Uterus (tissue), 3 donors: ENCODE measurements at regions not wholly inside any gene's neighbourhood (a gene's known extent, or its start where the extent isn't known, plus 50 kb on each side); places are given as distances from the start of the nearest gene placed in this dataset.
"Not testable (repeated sequence)": the region's sequence is repeated elsewhere in the genome, so short reads cannot be mapped to it uniquely, and the experiment has no call there.

Experiments used
- DNase-seq, 2 donors: peaks; one replicate each; pipeline ENCODE4 v3.0.0-alpha.2; 2019 to 2020
- H3K27ac ChIP-seq, 2 donors: fragments of 200-600 bp; sonication (generic); 1 replicate in 1 of 2; 2 replicates in 1 of 2; pipeline ENCODE4 v1.5.1; 2016 to 2018
- H3K27me3 ChIP-seq, 2 donors: fragments of 200-600 bp; sonication (generic); one replicate each; pipeline ENCODE4 v1.5.1; 2018 to 2019; ENCODE audit warnings: control low read depth in 1 of 2
- H3K36me3 ChIP-seq, 2 donors: fragments of 200-600 bp; sonication (generic); one replicate each; pipeline ENCODE4 v1.5.1; 2019; ENCODE audit warnings: control low read depth in 1 of 2
- H3K4me1 ChIP-seq, 2 donors: fragments of 200-600 bp; sonication (generic); one replicate each; pipeline ENCODE4 v1.5.1; 2018 to 2019; ENCODE audit warnings: control low read depth in 1 of 2
- H3K4me3 ChIP-seq, 2 donors: fragments of 200-600 bp; sonication (generic); 1 replicate in 1 of 2; 2 replicates in 1 of 2; pipeline ENCODE4 v1.5.1; 2018 to 2019; ENCODE audit warnings: mild to moderate bottlenecking in 1 of 2
- H3K9me3 ChIP-seq, 2 donors: fragments of 200-600 bp; sonication (generic); one replicate each; pipeline ENCODE4 v1.5.1; 2019; ENCODE audit warnings: control low read depth in 1 of 2
- CTCF ChIP-seq, 4 experiments: fragments of 200-600 bp in 2 of 4; fragments of 450-650 bp in 2 of 4; sonication (generic) in 2 of 4; IDR thresholded peaks; one replicate each; pipeline ENCODE4 v1.5.1; 2016 to 2019; ENCODE audit warnings: antibody characterized with exemption in 4 of 4, mild to moderate bottlenecking in 2 of 4, moderate library complexity in 1 of 4
- POLR2A ChIP-seq, 2 donors: fragments of 450-650 bp; IDR thresholded peaks; one replicate each; pipeline ENCODE4 v1.6.1; 2016; ENCODE audit warnings: antibody characterized with exemption in 2 of 2, mild to moderate bottlenecking in 1 of 2, moderate library complexity in 1 of 2
- intact Hi-C: fragments of 100-400 bp; cut with DNase I; formaldehyde crosslinking; loops from one replicate; pipeline ENCODE4 v1.15.1; 2023; ENCODE audit warnings: low total_unique reads
- donor health status: DM: yes; HTN: yes; CAD: no.

GRCh38 chr15:69562564-69562963, 109.9 kb downstream of the RPLP1 start:
- TF ChIP-seq CTCF (IDR thresholded peaks at IDR 0.05): no peak
- no peak for TF ChIP-seq POLR2A (IDR thresholded peaks at IDR 0.05)
- H3K27me3 ChIP-seq: no peaks in the 10 kb centered on the region
- intact Hi-C loops: no loop called here
- no peaks in the 10 kb centered on the region for H3K4me1 ChIP-seq
- no peak for DNase-seq
- no peaks in the 10 kb centered on the region for H3K9me3 ChIP-seq
- no peaks in the 10 kb centered on the region for H3K36me3 ChIP-seq
- no peak overlapping the region for H3K27ac ChIP-seq
- H3K4me3 ChIP-seq: no peak overlapping the region

- no peaks in the 10 kb centered on the region for H3K27me3 ChIP-seq
- no peaks in the 10 kb centered on the region for H3K36me3 ChIP-seq
- intact Hi-C loops: no loop called here
- H3K4me3 ChIP-seq: no peak overlapping the region
- DNase-seq: no peak
- no peaks in the 10 kb centered on the region for H3K4me1 ChIP-seq
- no peaks in the 10 kb centered on the region for H3K9me3 ChIP-seq
- no peak overlapping the region for H3K27ac ChIP-seq
- TF ChIP-seq CTCF (IDR thresholded peaks at IDR 0.05): no peak
- no peak for TF ChIP-seq POLR2A (IDR thresholded peaks at IDR 0.05)
These were observed 112.5 kb downstream of the RPLP1 start for GRCh38 chr15:69565066-69565655.

- H3K9me3 ChIP-seq, intact Hi-C loops, DNase-seq, H3K27me3 ChIP-seq, H3K4me3 ChIP-seq, H3K4me1 ChIP-seq, H3K27ac ChIP-seq, H3K36me3 ChIP-seq: not testable (repeated sequence)
These were observed 114.7 kb downstream of the RPLP1 start for GRCh38 chr15:69567238-69567760.

- no peak for DNase-seq
- intact Hi-C loops: no loop called here
- Histone ChIP-seq H3K4me3 (no peak overlapping the region), H3K27ac (no peak overlapping the region), H3K27me3 (no peaks in the 10 kb centered on the region), H3K4me1 (peaks cover 0 to under 1% of the 10 kb centered on the region in 2 donors), H3K36me3 (no peaks in the 10 kb centered on the region), H3K9me3 (no peaks in the 10 kb centered on the region)
- TF ChIP-seq POLR2A (IDR thresholded peaks at IDR 0.05): no peak
- TF ChIP-seq CTCF (IDR thresholded peaks at IDR 0.05): no peak
These were observed 115.8 kb downstream of the RPLP1 start for GRCh38 chr15:69568173-69569009.

- DNase-seq: no peak
- H3K27me3 ChIP-seq: no peaks in the 10 kb centered on the region
- no peak for TF ChIP-seq POLR2A (IDR thresholded peaks at IDR 0.05)
- TF ChIP-seq CTCF (IDR thresholded peaks at IDR 0.05): no peak
- peaks cover 0 to 5% of the 10 kb centered on the region in 2 donors for H3K4me1 ChIP-seq
- no peak overlapping the region for H3K4me3 ChIP-seq
- intact Hi-C loops: no loop called here
- H3K9me3 ChIP-seq: no peaks in the 10 kb centered on the region
- H3K27ac ChIP-seq: no peak overlapping the region
- H3K36me3 ChIP-seq: no peaks in the 10 kb centered on the region
These were observed 117.8 kb downstream of the RPLP1 start for GRCh38 chr15:69570454-69570853.
